SK-N-SH (cell line): ENCODE measurements at regions not wholly inside any gene's neighbourhood (a gene's known extent, or its start where the extent isn't known, plus 50 kb on each side); places are given as distances from the start of the nearest gene placed in this dataset.

Source experiments
- FOXJ3 ChIP-seq: sonication (generic); formaldehyde crosslinking; IDR thresholded peaks from 2 replicates; pipeline ENCODE4 v1.5.1; 2020; ENCODE audit warnings: mild to moderate bottlenecking, missing genetic modification reagents
- GABPA ChIP-seq: IDR thresholded peaks from 2 replicates; pipeline ENCODE4 v1.4.0; 2012; ENCODE audit warnings: low read depth, mild to moderate bottlenecking
- MAX ChIP-seq: IDR thresholded peaks from 2 replicates; pipeline ENCODE4 v1.4.0; 2012; ENCODE audit warnings: low read depth
- MEF2A ChIP-seq: IDR thresholded peaks from 2 replicates; pipeline ENCODE4 v1.4.0; 2012; ENCODE audit warnings: low read depth, borderline replicate concordance
- NRF1 ChIP-seq: IDR thresholded peaks from 2 replicates; pipeline ENCODE4 v1.6.1; 2012; ENCODE audit warnings: low read depth, mild to moderate bottlenecking, low read length
- POLR2AphosphoS5 ChIP-seq: IDR thresholded peaks from 2 replicates; pipeline ENCODE4 v1.6.1; 2012; ENCODE audit warnings: low read depth, low read length
- RFX5 ChIP-seq: IDR thresholded peaks from 2 replicates; pipeline ENCODE4 v1.6.1; 2012; ENCODE audit warnings: mild to moderate bottlenecking, improper control_type of control experiment, low read length
- TAF1 ChIP-seq: IDR thresholded peaks from 2 replicates; pipeline ENCODE4 v1.6.1; 2012; ENCODE audit warnings: low read depth, mild to moderate bottlenecking, low read length, moderate library complexity, borderline replicate concordance
- TCF12 ChIP-seq: IDR thresholded peaks from 2 replicates; pipeline ENCODE4 v1.4.0; 2012
- TF ChIP-seq, protein P1 (sequence below): fragments of 200-600 bp; sonication (generic); IDR thresholded peaks from 2 replicates; pipeline ENCODE4 v1.6.1; 2017; ENCODE audit warnings: antibody characterized with exemption, mild to moderate bottlenecking, moderate library complexity
- TF ChIP-seq, protein P2 (sequence below): fragments of 150-350 bp; IDR thresholded peaks from 2 replicates; pipeline ENCODE4 v1.6.1; 2017; ENCODE audit warnings: antibody characterized with exemption, low read length, low read depth, borderline replicate concordance

DNA sequence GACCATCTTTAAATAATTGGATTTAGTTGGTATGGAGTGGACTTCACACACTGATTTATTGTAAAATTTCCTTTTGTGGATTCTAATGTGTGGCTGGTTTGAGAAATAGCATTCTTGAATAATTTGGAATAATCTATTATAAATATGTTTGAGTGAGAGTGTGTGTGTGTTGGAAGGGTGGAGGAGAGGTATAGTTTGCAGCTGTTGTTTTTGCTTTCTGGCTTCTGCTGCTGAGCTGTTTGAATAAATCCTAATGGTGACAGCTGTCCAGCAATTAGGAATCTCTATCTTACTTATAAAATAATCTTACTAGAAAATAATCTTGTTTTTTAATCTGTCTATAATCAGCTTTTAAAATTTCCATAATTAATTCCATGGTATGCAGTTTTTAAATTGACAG lies 1283.0 kb upstream of the CDH2 start:
- TF ChIP-seq, protein P1, sequence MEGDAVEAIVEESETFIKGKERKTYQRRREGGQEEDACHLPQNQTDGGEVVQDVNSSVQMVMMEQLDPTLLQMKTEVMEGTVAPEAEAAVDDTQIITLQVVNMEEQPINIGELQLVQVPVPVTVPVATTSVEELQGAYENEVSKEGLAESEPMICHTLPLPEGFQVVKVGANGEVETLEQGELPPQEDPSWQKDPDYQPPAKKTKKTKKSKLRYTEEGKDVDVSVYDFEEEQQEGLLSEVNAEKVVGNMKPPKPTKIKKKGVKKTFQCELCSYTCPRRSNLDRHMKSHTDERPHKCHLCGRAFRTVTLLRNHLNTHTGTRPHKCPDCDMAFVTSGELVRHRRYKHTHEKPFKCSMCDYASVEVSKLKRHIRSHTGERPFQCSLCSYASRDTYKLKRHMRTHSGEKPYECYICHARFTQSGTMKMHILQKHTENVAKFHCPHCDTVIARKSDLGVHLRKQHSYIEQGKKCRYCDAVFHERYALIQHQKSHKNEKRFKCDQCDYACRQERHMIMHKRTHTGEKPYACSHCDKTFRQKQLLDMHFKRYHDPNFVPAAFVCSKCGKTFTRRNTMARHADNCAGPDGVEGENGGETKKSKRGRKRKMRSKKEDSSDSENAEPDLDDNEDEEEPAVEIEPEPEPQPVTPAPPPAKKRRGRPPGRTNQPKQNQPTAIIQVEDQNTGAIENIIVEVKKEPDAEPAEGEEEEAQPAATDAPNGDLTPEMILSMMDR = no peak
- TF ChIP-seq MAX (no peak), NRF1 (no peak), POLR2AphosphoS5 (no peak), MEF2A (no peak), RFX5 (no peak), GABPA (no peak), TAF1 (no peak), TCF12 (no peak), FOXJ3 (CRISPR knock-in tag) (no peak)
- TF ChIP-seq, protein P2, sequence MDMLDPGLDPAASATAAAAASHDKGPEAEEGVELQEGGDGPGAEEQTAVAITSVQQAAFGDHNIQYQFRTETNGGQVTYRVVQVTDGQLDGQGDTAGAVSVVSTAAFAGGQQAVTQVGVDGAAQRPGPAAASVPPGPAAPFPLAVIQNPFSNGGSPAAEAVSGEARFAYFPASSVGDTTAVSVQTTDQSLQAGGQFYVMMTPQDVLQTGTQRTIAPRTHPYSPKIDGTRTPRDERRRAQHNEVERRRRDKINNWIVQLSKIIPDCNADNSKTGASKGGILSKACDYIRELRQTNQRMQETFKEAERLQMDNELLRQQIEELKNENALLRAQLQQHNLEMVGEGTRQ = no peak
